ENCODE measurements at regions not wholly inside any gene's neighbourhood (a gene's known extent, or its start where the extent isn't known, plus 50 kb on each side); places are given as distances from the start of the nearest gene placed in this dataset.

- no peak for TF ChIP-seq REST (IDR thresholded peaks at IDR 0.05)
Observed at GRCh38 chr3:22994781-22995180, 208.3 kb upstream of the UBE2E2 start (continued).

DNA sequence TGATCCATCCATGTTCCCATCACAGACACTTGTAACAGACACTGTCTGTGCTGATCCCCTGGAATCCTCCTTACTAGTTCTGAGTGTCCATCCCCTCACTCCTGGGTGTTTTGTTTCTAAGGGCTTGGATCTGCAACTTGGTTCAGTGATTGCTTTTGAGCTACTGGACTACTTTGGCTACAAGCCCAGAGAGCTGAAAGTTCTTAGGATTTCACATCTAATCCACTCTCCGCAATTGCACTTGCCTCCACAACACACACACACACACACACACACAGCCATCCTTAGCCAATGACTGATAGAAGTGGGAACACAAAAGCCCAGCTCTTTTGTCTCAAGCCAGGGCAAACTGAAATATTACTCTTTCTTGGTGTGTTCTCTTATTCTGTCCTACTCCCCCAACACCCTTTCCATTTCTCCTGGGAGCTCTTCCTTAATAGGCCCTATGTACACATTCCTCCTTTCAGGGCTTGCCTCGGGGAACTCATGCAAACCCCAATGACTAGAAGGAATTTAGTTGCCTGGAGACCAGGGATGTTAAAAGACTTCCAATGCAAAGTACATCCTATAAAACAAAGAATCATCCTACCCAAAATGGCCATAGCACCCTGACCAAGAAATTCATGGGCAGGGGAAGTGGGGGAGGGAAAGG, 206.1 kb upstream of the UBE2E2 start:
- ChIA-PET POLR2A (no interaction called here), CTCF (no interaction called here)
- H3K4me3 ChIP-seq = no peak overlapping the region
- no peaks in the 10 kb centered on the region for H3K9me3 ChIP-seq
- ATAC-seq (no peak), DNase-seq (ENCODE audit: low read depth in 1 of 2, low spot score in 1 of 2) (no peak), FAIRE-seq (no peak)
- no peak overlapping the region for H3K27ac ChIP-seq
- no peak for TF ChIP-seq RARB (CRISPR knock-in tag; IDR thresholded peaks at IDR 0.05)
- no peak for TF ChIP-seq ZNF302 (CRISPR knock-in tag; IDR thresholded peaks at IDR 0.05)
- TF ChIP-seq RFX5 (IDR thresholded peaks at IDR 0.05) = no peak
- TF ChIP-seq MAFK (IDR thresholded peaks at IDR 0.05; ENCODE audit: partially characterized antibody) = no peak
- TF ChIP-seq HOXB13 (CRISPR knock-in tag; IDR thresholded peaks at IDR 0.05; ENCODE audit: low read depth) = no peak
- no peak for TF ChIP-seq HOXA7 (CRISPR knock-in tag; IDR thresholded peaks at IDR 0.05)
- TF ChIP-seq MAZ (IDR thresholded peaks at IDR 0.05; ENCODE audit: borderline replicate concordance, low read depth, low read length) = no peak
- no peaks in the 10 kb centered on the region for H3K4me1 ChIP-seq
- H3K4me2 ChIP-seq = no peak overlapping the region
- 35% methylated on average over 2 of the region's 2 CpGs for WGBS (ENCODE audit: missing lambda C conversion rate)

DNA sequence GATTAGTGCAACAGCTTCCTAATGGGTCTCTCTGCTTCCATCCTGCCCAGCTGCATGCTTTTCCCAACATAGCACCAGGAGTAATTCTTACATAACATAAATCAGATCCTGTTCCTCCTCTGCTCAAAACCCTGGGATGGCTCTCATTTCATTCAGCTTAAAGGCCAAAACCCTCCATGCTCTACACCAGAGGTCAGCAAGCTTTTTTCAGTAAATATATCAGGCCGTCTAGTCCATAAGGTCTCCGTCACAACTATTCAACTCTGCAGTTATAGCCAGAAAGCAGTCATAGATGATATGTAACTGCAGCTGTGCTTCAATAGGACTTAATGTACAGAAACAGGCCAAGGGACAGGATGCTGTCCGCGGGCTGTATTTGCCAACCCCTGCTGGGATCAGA, 202.8 kb upstream of the UBE2E2 start:
- WGBS (ENCODE audit: missing lambda C conversion rate) = 90% methylated on average over 4 of the region's 4 CpGs

More for the DNA sequence above, 202.8 kb upstream of the UBE2E2 start:
- FAIRE-seq = no peak
- H3K4me3 ChIP-seq = no peak overlapping the region
- no peak for DNase-seq (ENCODE audit: low read depth in 1 of 2, low spot score in 1 of 2)
- CTCF ChIA-PET = no interaction called here
- POLR2A ChIA-PET = no interaction called here
- H3K4me1 ChIP-seq = peaks cover 12% of the 10 kb centered on the region; the same call in 2 of the 3 replicates
- no peak overlapping the region for H3K4me2 ChIP-seq
- H3K27ac ChIP-seq = no peak overlapping the region
- H3K9me3 ChIP-seq = no peaks in the 10 kb centered on the region
- no peak for ATAC-seq
- TF ChIP-seq ZFP36 (IDR thresholded peaks at IDR 0.05; ENCODE audit: borderline replicate concordance, partially characterized antibody) (no peak), KDM5A (IDR thresholded peaks at IDR 0.05) (no peak), POLR2AphosphoS2 (conservative IDR thresholded peaks at IDR 0.05; ENCODE audit: low read length) (no peak), REST (IDR thresholded peaks at IDR 0.05) (no peak), HOXA7 (CRISPR knock-in tag; IDR thresholded peaks at IDR 0.05) (no peak), MAZ (IDR thresholded peaks at IDR 0.05; ENCODE audit: borderline replicate concordance, low read depth, low read length) (no peak)
